ENCODE measurements at regions not wholly inside any gene's neighbourhood (a gene's known extent, or its start where the extent isn't known, plus 50 kb on each side); places are given as distances from the start of the nearest gene placed in this dataset.

- TF ChIP-seq CTCF (conservative IDR thresholded peaks at IDR 0.05; ENCODE audit: low read length) (no peak), EZH2phosphoT487 (IDR thresholded peaks at IDR 0.05; ENCODE audit: borderline replicate concordance) (no peak)
Observed at GRCh38 chr15:100785181-100786138, 94.2 kb upstream of the ALDH1A3 start.
